Peyer's patch (tissue), 4 donors: ENCODE measurements at regions not wholly inside any gene's neighbourhood (a gene's known extent, or its start where the extent isn't known, plus 50 kb on each side); places are given as distances from the start of the nearest gene placed in this dataset.

Experiments used
- POLR2A ChIP-seq, 2 donors: fragments of 450-650 bp; IDR thresholded peaks; one replicate each; pipeline ENCODE4 v1.5.1; 2017; ENCODE audit warnings: antibody characterized with exemption in 2 of 2, mild to moderate bottlenecking in 2 of 2, moderate library complexity in 2 of 2
- TF ChIP-seq, protein P1 (sequence below), 6 experiments: fragments of 450-650 bp in 4 of 6; fragments of 200-600 bp in 2 of 6; sonication (generic) in 1 of 6; IDR thresholded peaks; one replicate each; pipeline ENCODE4 v1.5.1; 2017 to 2019; ENCODE audit warnings: antibody characterized with exemption in 6 of 6, mild to moderate bottlenecking in 3 of 6, moderate library complexity in 1 of 6

DNA sequence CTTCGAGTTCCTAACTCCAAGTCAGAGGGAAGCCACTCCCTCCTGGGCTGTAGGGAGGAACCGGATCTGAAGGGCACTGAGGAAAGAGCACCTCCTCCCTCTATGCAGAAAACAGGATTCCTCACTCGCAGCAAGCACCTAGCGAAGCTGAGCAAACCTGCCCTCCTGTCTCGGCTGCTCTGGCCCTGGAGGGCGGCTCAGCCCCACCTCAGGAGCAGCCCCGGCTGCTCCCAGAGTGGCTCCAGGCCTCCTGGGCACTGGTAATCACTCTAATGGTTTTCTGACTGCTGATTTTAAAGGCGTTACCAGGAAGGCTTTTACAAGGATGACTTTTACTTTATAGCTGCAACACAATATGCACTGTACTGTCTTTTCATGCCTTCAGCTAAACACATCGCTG is 312.5 kb downstream of the TEX29 start:
- TF ChIP-seq, protein P1, sequence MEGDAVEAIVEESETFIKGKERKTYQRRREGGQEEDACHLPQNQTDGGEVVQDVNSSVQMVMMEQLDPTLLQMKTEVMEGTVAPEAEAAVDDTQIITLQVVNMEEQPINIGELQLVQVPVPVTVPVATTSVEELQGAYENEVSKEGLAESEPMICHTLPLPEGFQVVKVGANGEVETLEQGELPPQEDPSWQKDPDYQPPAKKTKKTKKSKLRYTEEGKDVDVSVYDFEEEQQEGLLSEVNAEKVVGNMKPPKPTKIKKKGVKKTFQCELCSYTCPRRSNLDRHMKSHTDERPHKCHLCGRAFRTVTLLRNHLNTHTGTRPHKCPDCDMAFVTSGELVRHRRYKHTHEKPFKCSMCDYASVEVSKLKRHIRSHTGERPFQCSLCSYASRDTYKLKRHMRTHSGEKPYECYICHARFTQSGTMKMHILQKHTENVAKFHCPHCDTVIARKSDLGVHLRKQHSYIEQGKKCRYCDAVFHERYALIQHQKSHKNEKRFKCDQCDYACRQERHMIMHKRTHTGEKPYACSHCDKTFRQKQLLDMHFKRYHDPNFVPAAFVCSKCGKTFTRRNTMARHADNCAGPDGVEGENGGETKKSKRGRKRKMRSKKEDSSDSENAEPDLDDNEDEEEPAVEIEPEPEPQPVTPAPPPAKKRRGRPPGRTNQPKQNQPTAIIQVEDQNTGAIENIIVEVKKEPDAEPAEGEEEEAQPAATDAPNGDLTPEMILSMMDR (IDR thresholded peaks at IDR 0.05) = no peak
- TF ChIP-seq POLR2A (IDR thresholded peaks at IDR 0.05) = no peak
